ENCODE measurements at regions not wholly inside any gene's neighbourhood (a gene's known extent, or its start where the extent isn't known, plus 50 kb on each side); places are given as distances from the start of the nearest gene placed in this dataset.

DNA sequence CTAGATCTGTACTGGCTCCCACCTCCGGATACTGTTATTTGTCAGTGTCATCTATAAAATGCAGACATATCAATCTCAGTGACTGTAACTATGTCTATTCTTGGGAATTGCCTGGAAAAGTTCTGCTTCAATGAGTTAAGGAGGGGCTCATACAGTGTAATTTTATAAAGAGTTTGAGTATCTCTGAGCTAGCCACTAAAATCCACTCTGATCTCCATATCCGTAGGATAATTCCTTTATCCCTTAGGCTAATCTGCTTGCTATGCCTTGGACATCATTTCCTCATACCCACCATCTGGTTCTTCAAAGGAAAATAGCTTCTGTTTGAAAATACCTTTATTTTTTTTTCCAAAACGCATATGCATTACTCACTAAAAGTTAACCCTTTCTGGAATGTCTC, 863.2 kb downstream of the SUCLG1 start:
- TF ChIP-seq, protein P1, sequence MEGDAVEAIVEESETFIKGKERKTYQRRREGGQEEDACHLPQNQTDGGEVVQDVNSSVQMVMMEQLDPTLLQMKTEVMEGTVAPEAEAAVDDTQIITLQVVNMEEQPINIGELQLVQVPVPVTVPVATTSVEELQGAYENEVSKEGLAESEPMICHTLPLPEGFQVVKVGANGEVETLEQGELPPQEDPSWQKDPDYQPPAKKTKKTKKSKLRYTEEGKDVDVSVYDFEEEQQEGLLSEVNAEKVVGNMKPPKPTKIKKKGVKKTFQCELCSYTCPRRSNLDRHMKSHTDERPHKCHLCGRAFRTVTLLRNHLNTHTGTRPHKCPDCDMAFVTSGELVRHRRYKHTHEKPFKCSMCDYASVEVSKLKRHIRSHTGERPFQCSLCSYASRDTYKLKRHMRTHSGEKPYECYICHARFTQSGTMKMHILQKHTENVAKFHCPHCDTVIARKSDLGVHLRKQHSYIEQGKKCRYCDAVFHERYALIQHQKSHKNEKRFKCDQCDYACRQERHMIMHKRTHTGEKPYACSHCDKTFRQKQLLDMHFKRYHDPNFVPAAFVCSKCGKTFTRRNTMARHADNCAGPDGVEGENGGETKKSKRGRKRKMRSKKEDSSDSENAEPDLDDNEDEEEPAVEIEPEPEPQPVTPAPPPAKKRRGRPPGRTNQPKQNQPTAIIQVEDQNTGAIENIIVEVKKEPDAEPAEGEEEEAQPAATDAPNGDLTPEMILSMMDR (conservative IDR thresholded peaks at IDR 0.05; ENCODE audit: low read depth, low read length), result no peak
- TF ChIP-seq EZH2phosphoT487 (IDR thresholded peaks at IDR 0.05; ENCODE audit: borderline replicate concordance, low read length), result no peak
